ENCODE measurements at regions not wholly inside any gene's neighbourhood (a gene's known extent, or its start where the extent isn't known, plus 50 kb on each side); places are given as distances from the start of the nearest gene placed in this dataset.

DNA sequence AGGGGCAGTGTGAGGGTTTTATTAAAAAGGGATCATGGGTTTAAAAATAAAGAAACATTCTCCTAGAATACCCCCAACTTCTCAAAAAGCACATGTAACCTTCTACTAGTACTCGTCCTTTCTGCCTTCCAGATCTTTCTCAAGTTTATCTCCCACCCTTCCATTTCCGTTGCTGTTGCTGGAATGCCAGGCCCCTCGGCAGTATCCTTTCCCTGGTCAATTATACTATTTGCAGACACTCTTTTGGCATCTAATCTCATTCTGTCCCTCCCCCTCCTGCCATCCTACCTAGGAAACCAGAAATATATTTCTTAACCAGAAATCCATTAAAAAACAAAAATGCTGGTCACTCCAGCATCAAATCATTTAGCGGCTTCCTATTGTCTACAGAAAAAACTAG, 198.2 kb upstream of the ATP2B1 start:
- no peak for TF ChIP-seq TAF1 (IDR thresholded peaks at IDR 0.05; ENCODE audit: borderline replicate concordance, low read depth, low read length)
- TF ChIP-seq POLR2A (IDR thresholded peaks at IDR 0.05; ENCODE audit: low read depth, low read length) = no peak
- TF ChIP-seq POLR2AphosphoS5 (IDR thresholded peaks at IDR 0.05; ENCODE audit: low read depth, low read length) = no peak
